Raji (cell line): ENCODE measurements at regions not wholly inside any gene's neighbourhood (a gene's known extent, or its start where the extent isn't known, plus 50 kb on each side); places are given as distances from the start of the nearest gene placed in this dataset.

Experiments
- POLR2A ChIP-seq: IDR thresholded peaks from 2 replicates; pipeline ENCODE4 v1.6.1; 2011; ENCODE audit warnings: low read depth, low read length, control low read depth; ENCODE audit not compliant: insufficient read depth

GRCh38 chr9:2536511-2536910, 85.1 kb upstream of the VLDLR start:
- TF ChIP-seq POLR2A: no peak

DNA sequence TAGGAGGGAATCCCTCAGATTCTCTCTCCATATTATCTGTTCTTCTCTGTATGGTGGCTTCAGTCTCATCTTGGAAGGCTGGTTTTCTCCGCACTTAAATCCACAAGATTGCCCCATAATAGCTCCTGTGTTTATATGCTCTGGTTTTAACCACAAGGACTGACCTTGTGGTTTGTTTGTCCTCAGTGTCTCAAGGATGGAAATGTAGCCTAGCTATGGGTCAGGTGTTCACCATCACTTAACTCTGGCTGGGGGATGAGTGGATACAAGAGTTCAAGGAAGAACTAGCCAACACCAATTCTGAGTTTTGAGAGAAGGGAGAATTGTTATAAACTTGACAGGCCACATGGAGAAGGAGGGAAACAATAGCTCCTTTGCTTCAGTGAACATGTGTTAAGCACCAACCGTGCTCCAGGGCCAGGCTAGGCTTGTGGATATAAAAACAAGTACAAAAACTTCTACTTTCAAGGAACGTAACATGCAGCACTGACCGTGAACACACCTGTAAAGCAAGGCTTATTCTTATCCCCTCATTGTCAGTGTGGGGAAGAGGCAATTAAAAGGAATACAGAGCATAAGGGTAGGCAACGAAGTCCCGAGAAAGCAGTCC, 75.6 kb upstream of the VLDLR start:
- TF ChIP-seq POLR2A: no peak

DNA sequence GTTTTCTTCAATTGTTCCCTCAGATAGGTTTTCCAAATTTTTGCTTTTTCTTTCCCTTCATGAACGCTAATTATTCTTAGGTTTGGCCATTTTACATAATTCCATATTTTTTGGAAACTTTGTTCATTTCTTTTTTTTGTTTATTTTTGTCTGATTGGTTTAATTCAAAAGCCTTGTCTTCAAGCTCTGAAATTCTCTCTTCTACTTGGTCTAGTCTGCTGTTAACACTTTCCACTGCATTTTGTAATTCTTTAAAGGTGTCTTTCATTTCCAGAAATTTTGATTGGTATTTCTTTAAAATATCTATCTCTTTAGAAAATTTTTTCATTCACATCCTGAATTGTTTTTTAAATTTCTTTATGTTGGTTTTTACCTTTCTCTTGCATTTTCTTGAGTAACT, 63.9 kb upstream of the VLDLR start:
- no peak for TF ChIP-seq POLR2A

DNA sequence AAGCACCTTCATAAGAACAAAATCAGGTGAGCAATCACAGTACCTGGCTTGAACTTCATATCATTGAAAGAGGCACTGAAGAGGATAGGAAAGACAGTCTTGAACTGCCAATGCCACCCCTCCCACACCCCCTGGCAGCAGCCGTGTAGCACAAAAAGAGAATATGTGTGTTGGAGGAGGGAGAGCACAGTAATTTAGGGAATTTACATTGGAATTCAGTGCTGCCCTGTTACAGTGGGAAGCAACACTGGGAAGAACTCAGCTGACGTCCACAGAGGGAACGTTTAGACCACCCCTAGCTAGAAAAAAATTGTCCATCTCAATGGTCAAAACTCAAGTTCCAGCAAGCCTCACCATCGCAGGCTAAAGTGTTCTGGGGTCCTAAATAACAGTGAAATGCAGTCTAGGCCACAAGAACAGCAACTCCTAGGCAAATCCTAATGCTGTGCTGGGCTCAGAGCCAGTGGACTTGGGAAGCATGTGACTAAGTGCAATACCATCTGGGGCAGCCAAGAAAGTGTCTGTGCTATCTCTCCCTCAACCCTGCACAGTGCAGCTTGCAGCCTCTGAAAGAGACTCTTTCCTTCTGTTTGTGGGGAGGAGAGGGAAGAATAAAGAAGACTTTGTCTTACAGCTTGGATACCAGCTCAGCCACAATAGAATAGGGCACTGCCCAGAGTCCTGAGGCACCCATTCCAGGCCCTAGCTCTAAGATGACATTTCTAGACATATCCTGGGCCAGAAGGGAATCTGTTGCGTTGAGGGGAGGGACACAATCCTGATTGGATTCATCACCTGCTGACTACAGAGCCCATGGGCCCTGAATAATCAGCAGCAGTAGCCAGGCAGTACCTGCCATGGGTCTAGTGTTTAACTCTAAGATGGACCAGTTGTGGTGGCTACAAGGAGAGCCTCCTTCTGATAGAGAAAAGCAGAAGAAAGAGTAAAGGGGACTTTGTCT, 62.1 kb upstream of the VLDLR start:
- no peak for TF ChIP-seq POLR2A

DNA sequence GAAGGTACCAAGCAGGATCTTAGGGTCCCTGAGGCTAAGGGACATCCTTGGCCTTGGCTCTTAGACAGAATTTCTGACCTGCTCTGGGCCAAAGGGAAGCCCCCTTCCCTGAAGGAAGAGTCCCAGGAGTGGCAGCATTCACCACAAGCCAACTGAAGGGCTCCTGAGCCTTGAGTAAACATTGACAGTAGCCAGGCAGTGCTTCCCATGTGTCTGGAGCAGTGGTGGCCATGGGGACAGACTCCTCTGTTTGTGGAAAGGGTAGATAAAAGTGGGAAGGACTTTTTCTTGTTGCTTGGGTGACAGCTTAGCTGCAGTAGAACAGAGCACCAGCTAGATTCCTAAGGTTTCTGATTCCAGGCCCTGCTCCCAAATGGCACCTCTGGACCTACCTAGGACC, 61.4 kb upstream of the VLDLR start:
- no peak for TF ChIP-seq POLR2A

DNA sequence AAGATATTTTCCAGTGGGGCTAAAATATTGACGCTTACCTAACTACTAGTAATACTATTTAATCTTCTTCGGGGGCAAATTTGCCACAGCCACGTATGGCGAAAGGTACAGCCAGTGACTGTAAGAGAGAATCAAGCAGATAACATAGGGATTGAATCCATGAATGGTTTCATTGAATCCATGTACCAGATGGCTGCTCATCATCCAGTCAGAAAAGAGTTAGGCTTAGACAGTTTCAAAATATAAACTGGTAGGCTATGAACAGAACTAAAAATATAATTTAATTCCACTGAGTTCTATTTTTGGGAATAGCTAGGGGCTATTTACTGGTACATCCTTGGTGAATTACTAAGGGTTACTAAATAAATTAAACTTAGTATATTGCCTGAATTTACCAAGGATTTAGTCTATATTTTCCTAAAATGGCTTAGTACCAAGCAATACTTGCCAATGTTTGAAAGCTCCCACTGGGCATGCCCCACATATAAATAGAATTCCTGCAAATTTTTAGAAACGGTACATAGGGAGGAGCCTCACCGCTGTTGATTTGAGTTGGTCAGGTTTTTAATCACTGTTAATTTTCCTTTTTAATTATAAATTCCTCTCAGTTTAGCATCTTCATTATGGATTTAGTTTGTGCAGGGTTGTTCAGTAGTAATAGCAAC, 55.8 kb upstream of the VLDLR start:
- TF ChIP-seq POLR2A: no peak

- TF ChIP-seq POLR2A: no peak
Measured at GRCh38 chr9:2567922-2568321, 53.7 kb upstream of the VLDLR start.

GRCh38 chr9:2568689-2569088, 52.9 kb upstream of the VLDLR start:
- TF ChIP-seq POLR2A: no peak

- no peak for TF ChIP-seq POLR2A
Measured at GRCh38 chr9:2570615-2571479, 50.7 kb upstream of the VLDLR start.
